Trophoblast cell (in vitro differentiated cells and primary cell): ENCODE measurements at regions not wholly inside any gene's neighbourhood (a gene's known extent, or its start where the extent isn't known, plus 50 kb on each side); places are given as distances from the start of the nearest gene placed in this dataset.
"Not testable (repeated sequence)": the region's sequence is repeated elsewhere in the genome, so short reads cannot be mapped to it uniquely, and the experiment has no call there.

Experiments
- DNase-seq, 2 donors: peaks; one replicate each; pipeline ENCODE4 v3.0.0-alpha.2; 2016
- H2AFZ ChIP-seq: 2 replicates; pipeline ENCODE4 v1.6.1; 2013; ENCODE audit warnings: low read length, moderate library complexity, mild to moderate bottlenecking; ENCODE audit not compliant: insufficient read depth, poor library complexity
- H2AK5ac ChIP-seq: 2 replicates; pipeline ENCODE4 v1.6.1; 2013; ENCODE audit warnings: mild to moderate bottlenecking, low read length
- H2BK120ac ChIP-seq: 2 replicates; pipeline ENCODE4 v1.6.1; 2013; ENCODE audit warnings: low read length, mild to moderate bottlenecking, moderate library complexity; ENCODE audit not compliant: insufficient read depth, poor library complexity
- H2BK12ac ChIP-seq: 2 replicates; pipeline ENCODE4 v1.6.1; 2013; ENCODE audit warnings: mild to moderate bottlenecking, low read length, moderate library complexity
- H2BK5ac ChIP-seq: 2 replicates; pipeline ENCODE4 v1.6.1; 2013; ENCODE audit warnings: low read length, low read depth, moderate library complexity, mild to moderate bottlenecking; ENCODE audit not compliant: poor library complexity
- H3K14ac ChIP-seq: 2 replicates; pipeline ENCODE4 v1.6.1; 2013; ENCODE audit warnings: mild to moderate bottlenecking, low read length
- H3K18ac ChIP-seq: 2 replicates; pipeline ENCODE4 v1.6.1; 2013; ENCODE audit warnings: mild to moderate bottlenecking, low read length
- H3K23ac ChIP-seq: 2 replicates; pipeline ENCODE4 v1.6.1; 2013; ENCODE audit warnings: low read length
- H3K27ac ChIP-seq: 2 replicates; pipeline ENCODE4 v1.5.1; 2013; ENCODE audit warnings: low read depth, mild to moderate bottlenecking, inconsistent platforms, low read length, moderate library complexity
- H3K27me3 ChIP-seq: 2 replicates; pipeline ENCODE4 v1.6.1; 2013; ENCODE audit warnings: inconsistent platforms, mild to moderate bottlenecking, low read length, moderate library complexity; ENCODE audit not compliant: insufficient read depth
- H3K36me3 ChIP-seq, 2 experiments: 1 replicate in 1 of 2; 2 replicates in 1 of 2; pipeline ENCODE4 v1.6.1; 2013; ENCODE audit warnings: low read length in 2 of 2, mild to moderate bottlenecking in 2 of 2, moderate library complexity in 1 of 2; ENCODE audit not compliant: insufficient read depth in 2 of 2, control insufficient read depth in 1 of 2
- H3K4ac ChIP-seq: 2 replicates; pipeline ENCODE4 v1.6.1; 2013; ENCODE audit warnings: low read depth, mild to moderate bottlenecking, low read length, moderate library complexity
- H3K4me1 ChIP-seq, 2 experiments: 1 replicate in 1 of 2; 2 replicates in 1 of 2; pipeline ENCODE4 v1.6.1; 2013; ENCODE audit warnings: low read length in 2 of 2, mild to moderate bottlenecking in 2 of 2, moderate library complexity in 1 of 2; ENCODE audit not compliant: insufficient read depth in 2 of 2, control insufficient read depth in 1 of 2
- H3K4me2 ChIP-seq: 2 replicates; pipeline ENCODE4 v1.6.1; 2013; ENCODE audit warnings: inconsistent platforms, mild to moderate bottlenecking, low read length, moderate library complexity
- H3K4me3 ChIP-seq: 2 replicates; pipeline ENCODE4 v1.5.1; 2013; ENCODE audit warnings: mild to moderate bottlenecking, low read depth, low read length, inconsistent platforms
- H3K79me1 ChIP-seq: one replicate; pipeline ENCODE4 v1.6.1; 2013; ENCODE audit warnings: low read length
- H3K79me2 ChIP-seq: 2 replicates; pipeline ENCODE4 v1.6.1; 2013; ENCODE audit warnings: low read length, mild to moderate bottlenecking; ENCODE audit not compliant: control insufficient read depth, insufficient read depth, poor library complexity
- H3K9ac ChIP-seq: 2 replicates; pipeline ENCODE4 v1.6.1; 2013; ENCODE audit warnings: mild to moderate bottlenecking, low read length
- H3K9me3 ChIP-seq: 2 replicates; pipeline ENCODE4 v1.6.1; 2013; ENCODE audit warnings: low read depth, mild to moderate bottlenecking, control low read depth, inconsistent platforms, low read length; ENCODE audit not compliant: insufficient read depth
- H4K12ac ChIP-seq: 2 replicates; pipeline ENCODE4 v1.6.1; 2013; ENCODE audit warnings: low read depth, mild to moderate bottlenecking, low read length, moderate library complexity
- H4K8ac ChIP-seq: 2 replicates; pipeline ENCODE4 v1.6.1; 2013; ENCODE audit warnings: low read depth, mild to moderate bottlenecking, low read length, moderate library complexity
- H4K91ac ChIP-seq: one replicate; pipeline ENCODE4 v1.6.1; 2013; ENCODE audit warnings: low read depth, mild to moderate bottlenecking, low read length, moderate library complexity
- WGBS: extraction: QIAGEN DNeasy Blood & Tissue Kit; methylation state at CpG from one replicate; pipeline ENCODE4 v1.1.7; 2013; ENCODE audit warnings: missing lambda C conversion rate; ENCODE audit not compliant: insufficient read length, insufficient coverage; ENCODE audit errors: extremely low coverage; 5-methylcytosine and 5-hydroxymethylcytosine counted together

DNA sequence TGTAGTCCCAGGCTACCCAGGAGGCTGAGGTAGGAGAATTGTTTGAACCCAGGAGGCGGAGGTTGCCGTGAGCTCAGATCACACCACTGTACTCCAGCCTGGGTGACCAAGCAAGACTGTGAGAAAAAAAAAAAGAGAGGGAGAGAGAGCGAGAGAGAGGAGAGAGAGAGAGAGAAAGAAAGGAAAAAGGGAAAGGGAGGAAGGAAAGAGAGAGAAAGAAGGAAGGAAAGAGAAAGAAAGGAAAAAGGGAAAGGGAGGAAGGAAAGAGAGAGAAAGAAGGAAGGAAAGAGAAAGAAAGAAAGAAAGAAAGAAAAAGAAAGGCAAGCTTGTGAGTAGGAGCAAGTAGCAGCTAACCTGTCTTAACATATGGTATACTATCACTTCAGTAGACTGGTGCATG lies 443.5 kb downstream of the ARL4A start:
- not testable (repeated sequence) for H2BK12ac ChIP-seq, H3K23ac ChIP-seq, H3K9me3 ChIP-seq, H4K91ac ChIP-seq, H4K8ac ChIP-seq, DNase-seq, H3K4me1 ChIP-seq, H3K79me2 ChIP-seq, H3K9ac ChIP-seq, H3K27ac ChIP-seq, H3K36me3 ChIP-seq, H3K4ac ChIP-seq, H2BK120ac ChIP-seq, H3K18ac ChIP-seq, H2BK5ac ChIP-seq, H3K4me3 ChIP-seq, H3K14ac ChIP-seq, H3K4me2 ChIP-seq, H3K79me1 ChIP-seq, H2AFZ ChIP-seq, H2AK5ac ChIP-seq, H4K12ac ChIP-seq, H3K27me3 ChIP-seq
- no CpG with 5 or more reads among the region's 3 CpGs for WGBS

DNA sequence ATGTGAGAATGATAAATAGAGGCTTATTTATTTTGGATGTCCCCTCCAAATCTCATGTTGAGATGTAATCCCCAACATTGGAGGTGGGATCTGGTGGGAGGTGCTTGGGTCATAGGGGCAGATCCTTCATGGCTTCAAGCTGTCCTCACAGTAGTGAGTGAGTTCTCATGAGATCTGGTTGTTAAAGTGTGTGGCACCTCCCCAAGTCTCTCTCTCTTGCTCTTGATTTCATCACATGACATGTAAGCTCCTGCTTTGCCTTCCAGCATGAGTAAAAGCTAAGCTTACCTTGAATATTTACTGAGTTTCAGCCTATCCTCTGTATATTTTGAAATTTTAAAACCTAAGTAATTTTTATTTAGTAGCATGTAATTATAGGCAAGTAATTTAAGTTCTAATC lies 444.9 kb downstream of the ARL4A start:
- H3K27me3 ChIP-seq = no peaks in the 10 kb centered on the region
- DNase-seq = no peak
- H3K27ac ChIP-seq = no peak overlapping the region
- H3K36me3 ChIP-seq = no peaks in the 10 kb centered on the region
- H2BK12ac ChIP-seq = no peak overlapping the region
- no peaks in the 10 kb centered on the region for H3K79me1 ChIP-seq
- no peak overlapping the region for H3K9ac ChIP-seq
- H3K79me2 ChIP-seq = no peaks in the 10 kb centered on the region
- H3K4me3 ChIP-seq = no peak overlapping the region
- no peak overlapping the region for H3K14ac ChIP-seq
- no peak overlapping the region for H4K12ac ChIP-seq
- no peaks in the 10 kb centered on the region for H3K4me1 ChIP-seq
- no peak overlapping the region for H3K4me2 ChIP-seq
- no peak overlapping the region for H4K91ac ChIP-seq
- H2BK120ac ChIP-seq = no peak overlapping the region
- no peak overlapping the region for H2AFZ ChIP-seq
- no peak overlapping the region for H2AK5ac ChIP-seq
- no peaks in the 10 kb centered on the region for H3K9me3 ChIP-seq
- H4K8ac ChIP-seq = no peak overlapping the region
- no peak overlapping the region for H2BK5ac ChIP-seq
- H3K23ac ChIP-seq = no peak overlapping the region
- H3K18ac ChIP-seq = no peak overlapping the region
- H3K4ac ChIP-seq = no peak overlapping the region

DNA sequence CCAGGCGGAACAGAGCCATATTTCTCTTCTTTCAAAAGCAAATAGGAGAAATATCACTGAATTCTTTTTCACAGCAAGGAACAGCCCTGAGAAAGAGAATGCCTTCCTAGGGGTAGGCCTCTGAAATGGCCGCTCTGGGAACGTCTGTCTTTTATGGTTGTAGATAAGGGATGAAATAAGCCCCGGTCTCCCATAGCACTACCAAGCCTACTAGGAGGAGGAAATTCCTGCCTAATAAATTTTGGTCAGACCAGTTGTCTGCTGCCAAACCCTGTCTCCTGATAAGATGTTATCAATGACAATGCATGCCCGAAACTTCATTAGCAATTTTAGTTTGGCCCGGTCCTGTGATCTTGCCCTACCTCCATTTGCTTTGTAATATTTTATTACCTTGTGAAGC lies 448.9 kb downstream of the ARL4A start:
- H4K91ac ChIP-seq, H2BK120ac ChIP-seq, H3K9ac ChIP-seq, H3K4me2 ChIP-seq, H3K18ac ChIP-seq, H3K36me3 ChIP-seq, H3K27me3 ChIP-seq, H3K4me1 ChIP-seq, H4K12ac ChIP-seq, H3K4me3 ChIP-seq, H3K14ac ChIP-seq, H2AK5ac ChIP-seq, H3K23ac ChIP-seq, H3K79me1 ChIP-seq, H3K79me2 ChIP-seq, H2BK12ac ChIP-seq, H2BK5ac ChIP-seq, H3K27ac ChIP-seq, DNase-seq, H3K4ac ChIP-seq, H4K8ac ChIP-seq, H3K9me3 ChIP-seq, H2AFZ ChIP-seq: not testable (repeated sequence)
- no CpG with 5 or more reads among the region's 6 CpGs for WGBS

DNA sequence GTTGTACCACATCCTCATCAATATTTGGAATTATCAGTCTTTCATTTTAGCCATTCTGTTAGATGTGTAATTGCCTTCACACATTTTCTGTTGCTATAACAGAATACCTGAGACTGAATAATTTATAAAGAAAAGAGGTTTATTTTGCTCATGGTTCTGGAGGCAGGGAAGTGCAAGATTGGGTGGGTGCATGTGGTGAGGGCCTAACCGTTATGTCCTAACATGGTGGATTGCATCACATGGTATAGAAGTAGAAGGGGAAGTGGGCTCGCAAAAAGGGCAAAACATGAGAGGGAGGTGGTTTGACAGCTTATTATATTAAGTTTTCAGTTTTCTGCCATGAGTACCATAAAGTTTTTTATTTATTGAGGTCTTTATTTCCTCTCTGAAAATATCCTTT lies 452.0 kb downstream of the ARL4A start:
- no peaks in the 10 kb centered on the region for H3K79me1 ChIP-seq
- H2AK5ac ChIP-seq = no peak overlapping the region
- H2BK120ac ChIP-seq = no peak overlapping the region
- no peak overlapping the region for H3K23ac ChIP-seq
- H3K18ac ChIP-seq = no peak overlapping the region
- H4K12ac ChIP-seq = no peak overlapping the region
- H3K9me3 ChIP-seq = no peaks in the 10 kb centered on the region
- H3K4me1 ChIP-seq = no peaks in the 10 kb centered on the region
- H2BK5ac ChIP-seq = no peak overlapping the region
- DNase-seq = no peak
- H3K27ac ChIP-seq = no peak overlapping the region
- whole genome bisulfite sequencing = no CpG with 5 or more reads among the region's 2 CpGs
- H3K4ac ChIP-seq = no peak overlapping the region
- no peak overlapping the region for H4K91ac ChIP-seq
- H3K9ac ChIP-seq = no peak overlapping the region
- H4K8ac ChIP-seq = no peak overlapping the region
- no peak overlapping the region for H3K14ac ChIP-seq
- H2AFZ ChIP-seq = no peak overlapping the region
- no peak overlapping the region for H2BK12ac ChIP-seq
- H3K36me3 ChIP-seq = no peaks in the 10 kb centered on the region
- H3K4me2 ChIP-seq = no peak overlapping the region
- no peaks in the 10 kb centered on the region for H3K79me2 ChIP-seq
- no peaks in the 10 kb centered on the region for H3K27me3 ChIP-seq
- H3K4me3 ChIP-seq = no peak overlapping the region

DNA sequence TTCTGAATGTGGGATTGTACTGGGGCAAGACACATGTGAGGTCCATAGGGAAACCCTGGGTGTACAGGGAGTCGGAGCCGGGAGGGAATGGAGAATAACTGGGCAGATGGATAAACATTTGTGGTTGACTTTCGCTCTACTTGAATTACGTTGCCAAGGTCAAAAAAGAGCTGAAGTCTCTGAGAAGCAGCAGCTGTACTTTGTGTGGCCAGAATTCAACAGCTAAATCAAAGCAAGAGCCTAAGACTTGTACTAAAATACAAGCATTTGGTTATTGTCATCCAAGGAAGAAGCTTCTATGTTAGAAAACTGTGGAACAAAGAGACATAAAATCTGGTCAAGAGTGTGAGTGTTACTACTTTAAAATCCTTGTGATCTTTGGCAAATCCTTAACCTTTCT lies 457.2 kb downstream of the ARL4A start:
- H3K23ac ChIP-seq = no peak overlapping the region
- no peak overlapping the region for H3K27ac ChIP-seq
- H3K18ac ChIP-seq = no peak overlapping the region
- H3K14ac ChIP-seq = no peak overlapping the region
- no CpG with 5 or more reads among the region's 4 CpGs for whole genome bisulfite sequencing
- H2AFZ ChIP-seq = no peak overlapping the region
- H3K36me3 ChIP-seq = no peaks in the 10 kb centered on the region
- no peaks in the 10 kb centered on the region for H3K4me1 ChIP-seq
- H3K4ac ChIP-seq = no peak overlapping the region
- H2BK5ac ChIP-seq = no peak overlapping the region
- H2BK12ac ChIP-seq = no peak overlapping the region
- no peak overlapping the region for H3K4me3 ChIP-seq
- no peak overlapping the region for H3K4me2 ChIP-seq
- no peak overlapping the region for H4K91ac ChIP-seq
- no peaks in the 10 kb centered on the region for H3K9me3 ChIP-seq
- H4K12ac ChIP-seq = no peak overlapping the region
- no peak for DNase-seq
- no peaks in the 10 kb centered on the region for H3K27me3 ChIP-seq
- no peak overlapping the region for H2BK120ac ChIP-seq
- H3K9ac ChIP-seq = no peak overlapping the region
- no peak overlapping the region for H4K8ac ChIP-seq
- H3K79me1 ChIP-seq = no peaks in the 10 kb centered on the region
- no peak overlapping the region for H2AK5ac ChIP-seq
- no peaks in the 10 kb centered on the region for H3K79me2 ChIP-seq
